Stimulated activated CD8-positive, alpha-beta memory T cell treated with anti-CD3 and anti-CD28 coated beads, Interleukin-12 subunit alpha, Interleukin-12 subunit beta, amount 100 ng/mL, for 1 hour (primary cell): ENCODE measurements at regions not wholly inside any gene's neighbourhood (a gene's known extent, or its start where the extent isn't known, plus 50 kb on each side); places are given as distances from the start of the nearest gene placed in this dataset.

Experiments used
- DNase-seq: peaks from one replicate; pipeline ENCODE4 v3.0.0-alpha.2; 2020; ENCODE audit warnings: low read depth

DNA sequence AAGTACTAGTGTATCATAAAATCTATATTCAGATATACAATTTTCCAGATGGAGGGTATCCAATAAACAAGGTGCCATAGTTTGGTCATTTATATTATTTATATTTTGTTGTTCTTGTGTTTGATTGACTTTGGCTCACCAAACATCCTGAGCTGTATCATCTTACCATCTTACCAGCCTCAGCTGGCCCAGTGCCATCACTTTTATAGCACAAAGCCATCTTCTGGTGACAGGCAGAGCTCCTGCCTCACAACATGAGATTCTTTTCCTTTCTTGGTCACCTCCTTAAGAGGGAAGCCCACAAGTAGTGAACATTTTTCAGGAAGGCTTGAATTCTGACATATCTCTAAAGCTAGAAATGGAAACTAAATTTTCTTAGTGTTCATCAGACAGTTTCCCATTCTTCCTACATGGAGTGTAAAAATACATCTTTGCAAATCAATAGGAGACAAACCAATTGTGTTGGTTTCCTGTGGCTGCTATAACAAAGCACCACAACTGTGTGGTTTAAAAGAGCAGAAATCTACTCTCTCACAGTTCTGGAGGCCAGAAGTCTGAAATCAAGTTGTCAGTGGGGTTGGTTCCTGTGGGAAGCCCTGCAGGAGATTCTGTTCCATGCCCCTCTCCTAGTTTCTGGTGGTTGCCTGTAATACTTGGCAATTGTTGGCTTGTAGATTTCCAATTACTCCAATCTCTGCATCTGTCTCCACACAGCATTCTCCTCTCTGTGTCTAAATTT lies 341.8 kb downstream of the MAN2A1 start:
- no peak for DNase-seq

DNA sequence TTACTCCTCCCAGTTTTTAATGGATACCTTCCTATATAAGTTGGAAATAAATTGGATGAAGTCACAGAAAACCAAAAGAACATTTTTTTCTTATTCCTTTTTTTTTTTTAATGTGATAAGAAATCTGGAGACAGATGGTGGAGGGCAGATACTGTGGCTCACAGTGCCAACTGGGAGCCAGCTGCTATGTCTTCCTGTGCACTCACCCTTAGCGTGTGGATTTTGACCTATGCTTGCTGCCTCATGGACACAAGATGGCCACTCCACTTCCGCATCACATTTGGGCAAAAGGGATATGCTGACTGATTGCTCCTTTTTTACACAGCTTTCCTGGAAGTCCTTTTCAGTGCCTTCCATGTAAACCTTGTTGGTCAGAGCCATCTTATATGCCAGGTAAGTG lies 342.6 kb downstream of the MAN2A1 start:
- DNase-seq = no peak

DNA sequence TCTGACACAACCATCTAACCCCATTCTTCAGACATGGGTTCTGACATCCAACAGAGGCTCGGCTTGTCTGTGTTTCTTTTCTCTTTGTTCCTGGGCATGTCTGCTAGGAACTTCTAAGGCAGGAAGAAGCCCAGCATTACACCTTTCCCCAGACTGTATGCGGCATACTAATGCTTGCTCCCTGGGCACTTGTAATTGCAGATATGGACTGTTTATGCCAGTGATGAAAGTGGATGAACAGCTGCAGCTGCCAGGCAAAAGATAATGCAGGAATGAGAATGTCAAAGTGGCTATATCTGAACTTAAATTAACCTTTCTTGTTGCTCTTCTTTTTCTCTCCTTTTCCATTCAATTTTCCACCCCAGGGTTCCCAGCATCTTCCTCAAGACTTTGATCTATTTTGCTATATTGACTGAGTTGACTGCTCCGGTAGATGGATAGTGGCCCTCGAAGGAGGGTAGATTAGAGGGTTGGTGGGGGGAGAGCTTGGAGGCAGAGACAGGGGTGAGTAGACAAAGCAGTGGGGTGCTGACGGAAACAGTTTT lies 344.4 kb downstream of the MAN2A1 start:
- DNase-seq = no peak

DNA sequence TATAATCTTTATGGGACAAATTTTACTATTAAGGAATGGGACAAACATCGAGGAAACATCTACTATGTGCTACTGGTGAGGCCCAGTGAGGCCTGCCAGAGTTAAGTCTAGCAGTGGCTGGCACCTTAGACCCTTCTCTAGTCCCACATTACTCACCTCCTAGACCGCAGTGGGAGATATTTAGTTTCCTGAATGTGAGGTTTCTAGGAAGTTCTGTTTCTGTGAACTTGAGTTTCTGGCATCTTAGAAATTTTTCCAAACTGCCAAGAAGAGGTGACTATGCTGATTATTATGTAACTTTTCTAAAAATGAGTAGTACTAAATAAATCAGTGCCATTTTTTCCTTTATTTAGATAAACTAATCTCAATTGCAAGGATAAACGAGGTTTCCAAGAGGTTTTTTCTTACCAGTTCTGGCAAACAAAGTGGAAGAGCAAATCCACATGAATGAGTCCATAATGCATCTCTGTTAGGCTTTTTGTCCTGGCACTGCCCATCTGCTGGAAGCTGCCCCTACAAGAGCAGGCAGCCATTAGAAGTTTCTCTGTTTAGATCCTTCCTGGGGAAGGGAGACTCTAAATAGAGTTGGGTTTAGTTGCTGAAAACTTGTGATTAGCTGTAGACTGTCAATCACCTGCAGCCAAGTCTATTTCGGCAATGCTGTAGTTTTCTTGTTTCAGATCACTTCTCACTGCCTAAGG lies 348.7 kb downstream of the MAN2A1 start:
- DNase-seq = no peak

DNA sequence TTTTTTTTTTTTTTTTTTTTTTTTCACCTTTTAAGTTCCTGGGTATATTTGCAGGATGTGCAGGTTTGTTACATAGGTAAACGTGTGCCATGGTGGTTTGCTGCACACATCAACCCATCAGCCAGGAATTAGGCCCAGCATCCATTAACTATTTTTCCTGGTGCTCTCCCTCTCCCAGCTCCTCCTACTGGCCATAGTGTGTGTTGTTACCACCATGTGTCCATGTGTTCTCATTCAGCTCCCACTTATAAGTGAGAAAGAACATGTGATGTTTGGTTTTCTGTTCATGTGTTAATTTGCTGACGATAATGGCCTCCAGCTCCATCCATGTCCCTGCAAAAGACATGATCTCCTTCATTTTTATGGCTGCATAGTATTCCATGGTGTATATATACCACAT lies 350.5 kb downstream of the MAN2A1 start:
- DNase-seq = no peak

DNA sequence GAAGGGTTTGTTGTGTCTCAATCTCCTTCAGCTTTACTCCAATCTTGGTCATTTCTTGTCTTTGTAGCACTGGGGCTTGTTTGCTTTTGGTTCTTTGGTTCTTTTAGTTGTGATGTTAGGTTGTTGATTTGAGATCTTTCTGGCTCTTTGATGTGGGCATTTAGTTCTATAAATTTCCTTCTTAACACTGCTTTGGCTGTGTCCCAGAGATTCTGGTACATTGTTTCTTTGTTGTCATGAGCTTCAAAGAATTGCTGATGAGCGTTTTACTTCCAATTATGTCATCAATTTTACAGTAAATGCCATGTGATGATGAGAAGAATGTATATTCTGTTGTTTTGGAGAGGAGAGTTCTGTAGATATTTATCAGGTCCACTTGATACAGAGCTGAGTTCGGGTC lies 353.3 kb downstream of the MAN2A1 start:
- no peak for DNase-seq

DNA sequence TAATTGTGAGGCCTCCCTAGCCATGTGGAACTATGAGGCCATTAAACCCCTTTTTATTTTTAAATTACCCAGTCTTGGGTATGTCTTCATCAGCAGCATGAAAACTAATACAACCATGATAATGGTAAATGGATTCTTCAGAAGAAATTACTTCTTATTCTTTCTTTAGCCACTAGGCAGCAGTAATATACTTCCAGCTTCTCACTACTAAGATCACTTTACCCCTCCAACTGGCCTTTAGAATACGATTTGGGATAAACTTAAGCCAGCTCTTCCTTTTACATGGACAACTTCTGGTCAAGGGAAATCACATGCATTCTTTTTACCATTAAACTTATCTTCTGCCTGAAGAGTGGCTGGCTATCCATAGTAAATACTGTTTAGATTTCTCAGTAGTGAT lies 355.4 kb downstream of the MAN2A1 start:
- DNase-seq = no peak

DNA sequence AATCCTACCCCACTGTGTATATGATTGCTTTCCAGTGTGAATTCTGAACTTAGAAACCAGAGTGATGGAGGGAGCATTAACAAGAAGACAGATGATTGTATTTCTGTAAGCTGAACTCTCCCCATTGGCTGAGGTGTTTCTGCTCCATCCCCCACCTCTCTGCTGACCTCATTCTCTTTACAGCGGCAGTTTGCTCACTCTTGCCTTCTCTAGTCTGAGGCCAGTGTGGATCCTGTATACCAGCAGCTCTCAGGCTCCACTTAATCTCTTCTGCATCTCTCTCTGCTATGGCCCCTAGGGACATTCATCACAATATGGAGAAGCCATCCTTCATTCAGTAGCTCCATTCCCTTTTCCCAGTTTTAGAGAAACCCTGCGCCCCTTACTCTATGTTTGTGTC lies 358.8 kb downstream of the MAN2A1 start:
- no peak for DNase-seq

DNA sequence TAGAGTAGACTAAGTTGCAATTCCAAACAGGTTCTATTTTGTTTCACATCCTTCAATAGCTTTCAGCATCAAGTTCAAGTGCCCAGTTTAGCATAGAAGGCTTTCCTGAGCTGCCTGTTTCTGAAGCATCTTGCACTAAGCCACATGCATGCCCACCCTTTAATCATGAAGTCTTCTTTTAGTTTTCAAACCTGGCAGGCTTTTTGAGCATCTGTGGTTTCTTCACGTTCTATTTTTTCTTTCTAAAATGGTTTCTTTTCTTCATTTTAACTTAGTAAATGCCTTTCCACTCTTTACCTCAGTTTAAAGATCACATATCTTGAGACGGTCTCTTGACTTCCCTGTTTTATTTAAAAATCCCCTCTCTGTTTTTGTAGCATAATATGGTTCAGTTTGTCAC lies 360.1 kb downstream of the MAN2A1 start:
- DNase-seq = no peak

DNA sequence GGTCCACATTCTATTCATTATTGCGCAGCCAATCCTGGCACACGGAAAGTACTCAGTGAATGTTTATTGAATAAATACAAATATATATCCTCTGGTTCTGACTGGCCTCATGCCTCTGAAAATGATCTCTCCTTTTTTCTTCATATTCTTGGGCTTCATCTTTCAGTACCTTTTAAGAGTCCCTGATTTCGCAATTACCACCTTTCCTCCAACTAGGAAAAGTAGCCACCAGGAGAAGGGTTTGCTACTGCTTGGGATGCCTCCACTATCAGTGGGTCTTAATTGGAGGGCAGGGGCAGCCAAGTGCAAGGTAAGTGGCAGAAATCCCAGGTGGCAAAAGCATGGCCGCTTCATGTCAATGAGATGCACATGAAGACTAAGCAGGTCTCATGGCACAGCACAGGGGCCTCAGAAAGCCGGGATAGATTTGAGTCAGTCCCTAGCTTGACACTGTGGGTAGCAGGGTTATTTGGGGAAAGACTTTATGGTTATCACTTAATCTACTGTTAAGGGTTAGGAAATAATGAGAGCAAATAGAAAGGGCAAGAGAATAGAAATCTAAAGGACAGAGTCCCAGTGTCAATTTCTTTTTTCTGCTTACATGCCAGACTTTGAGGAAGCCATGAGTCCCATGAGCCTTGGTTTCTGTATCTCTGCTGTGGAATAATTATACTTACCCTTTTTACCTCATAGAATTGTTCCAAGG lies 361.1 kb downstream of the MAN2A1 start:
- no peak for DNase-seq

DNA sequence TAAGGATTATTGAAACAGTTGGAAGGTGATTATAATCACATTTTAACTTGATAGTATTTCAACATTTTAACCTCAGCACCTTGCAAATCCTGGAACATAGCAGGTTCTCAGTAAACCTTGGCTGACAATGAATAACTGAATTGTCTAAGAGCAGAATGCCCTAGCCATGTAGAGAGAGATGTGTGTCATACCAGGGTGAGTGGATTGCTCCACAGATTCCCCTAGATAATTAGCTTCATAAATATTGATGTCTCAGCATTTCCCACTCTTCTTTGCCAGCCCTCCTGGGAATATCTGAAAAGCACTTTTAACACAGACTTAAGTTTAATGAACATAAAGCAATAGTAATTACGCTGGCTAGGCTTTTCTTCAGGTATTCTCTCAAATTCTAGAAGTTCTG lies 363.5 kb downstream of the MAN2A1 start:
- DNase-seq = no peak

DNA sequence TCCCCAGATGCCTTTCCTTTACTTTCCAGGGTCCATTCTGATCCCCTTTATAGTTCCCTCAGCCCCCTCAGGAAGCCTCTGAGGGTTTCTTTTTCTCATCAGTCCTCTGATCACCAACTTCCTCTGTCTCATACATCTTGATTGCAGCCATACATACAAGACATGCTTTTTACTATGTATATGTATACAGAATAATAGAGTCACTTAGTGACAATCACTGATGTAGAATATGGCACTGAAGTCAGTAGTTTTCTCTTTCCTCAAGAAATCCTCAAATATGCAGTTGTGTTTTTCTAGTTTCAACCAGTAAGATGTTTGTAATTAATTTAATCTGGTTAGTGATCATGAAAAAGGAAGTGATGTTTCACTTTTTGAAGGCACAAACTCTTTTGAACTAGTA lies 364.1 kb downstream of the MAN2A1 start:
- no peak for DNase-seq

DNA sequence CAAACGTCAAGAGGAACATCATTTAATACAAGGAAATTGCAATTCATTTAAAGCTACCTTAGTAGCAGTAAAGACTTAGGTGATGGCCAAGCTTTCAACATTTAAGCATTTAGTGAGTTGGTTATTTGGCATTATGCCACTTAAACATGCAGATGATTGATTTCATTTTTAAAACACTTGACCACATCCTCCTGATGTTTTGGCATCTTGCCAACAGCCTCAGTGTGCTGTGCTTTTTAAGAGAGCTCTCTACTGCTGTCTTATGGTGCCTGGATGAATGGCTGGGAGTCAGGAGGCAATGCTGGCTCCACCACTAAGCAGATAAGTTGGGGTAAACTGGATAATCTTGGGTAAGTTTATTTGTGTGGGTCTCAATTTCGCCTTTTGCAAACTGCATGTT lies 364.5 kb downstream of the MAN2A1 start:
- peak; percentile 53 for DNase-seq

DNA sequence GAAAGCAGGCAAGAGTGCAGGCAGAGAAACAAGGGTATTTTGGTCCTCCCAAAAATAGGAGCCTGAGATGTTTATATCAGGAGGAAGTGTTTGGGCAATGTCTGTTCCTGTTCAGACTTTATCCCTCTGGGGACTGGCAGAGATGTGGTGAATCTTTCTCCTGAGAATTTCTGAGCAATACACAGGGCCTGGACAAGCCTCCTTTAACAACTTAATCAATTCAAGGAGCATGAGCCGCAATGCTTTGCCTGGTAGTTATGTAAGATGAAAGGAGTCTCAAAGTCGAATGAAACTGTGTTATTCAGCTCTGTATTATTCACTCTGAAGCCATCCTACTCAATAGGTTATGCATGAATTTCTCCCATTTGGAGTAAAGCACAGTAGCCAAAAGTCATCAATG lies 365.6 kb downstream of the MAN2A1 start:
- DNase-seq = no peak

DNA sequence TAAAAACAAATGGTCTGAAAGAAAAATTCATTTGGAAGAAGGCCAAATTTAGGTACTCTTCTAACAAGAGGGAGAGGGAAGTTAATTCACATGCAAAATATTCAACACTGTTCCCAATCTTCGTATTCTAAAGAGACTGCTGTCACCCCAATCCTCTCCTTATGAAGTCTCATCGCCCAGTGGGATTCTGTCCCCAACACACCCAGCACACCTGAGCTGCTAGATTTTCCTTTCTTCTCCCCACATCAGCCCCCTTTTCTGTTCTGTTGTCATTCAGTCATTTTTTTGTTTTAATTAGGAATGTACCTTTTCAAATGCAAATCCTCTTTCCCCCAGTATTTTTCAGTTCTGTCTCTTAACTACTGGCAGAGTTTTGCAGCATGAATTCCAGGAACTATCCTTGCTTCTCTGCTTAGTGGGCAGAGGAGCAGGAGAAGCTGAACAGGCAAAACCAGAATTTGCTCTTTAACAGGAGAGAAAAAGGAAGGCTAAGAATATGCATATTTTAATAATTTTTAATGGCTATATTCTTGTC lies 366.9 kb downstream of the MAN2A1 start:
- DNase-seq = no peak

DNA sequence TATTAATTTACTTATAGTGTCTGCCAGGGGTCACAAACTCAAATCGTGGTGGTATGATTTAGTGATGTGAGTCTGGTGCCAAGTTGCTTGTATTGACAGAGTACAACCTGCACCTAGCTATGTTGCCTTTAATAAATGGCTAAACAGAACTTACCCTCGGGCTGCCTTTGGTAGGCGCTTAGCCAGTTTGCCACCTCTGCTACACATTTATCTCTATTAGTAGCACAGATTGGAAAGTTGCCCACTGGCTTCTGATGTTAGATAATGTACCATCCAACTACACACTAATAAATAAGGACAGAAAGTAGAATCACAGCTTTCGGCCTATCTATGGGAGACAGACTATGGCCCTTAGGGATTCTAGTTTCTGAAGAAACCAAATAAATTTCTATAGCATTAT lies 368.4 kb downstream of the MAN2A1 start:
- no peak for DNase-seq

DNA sequence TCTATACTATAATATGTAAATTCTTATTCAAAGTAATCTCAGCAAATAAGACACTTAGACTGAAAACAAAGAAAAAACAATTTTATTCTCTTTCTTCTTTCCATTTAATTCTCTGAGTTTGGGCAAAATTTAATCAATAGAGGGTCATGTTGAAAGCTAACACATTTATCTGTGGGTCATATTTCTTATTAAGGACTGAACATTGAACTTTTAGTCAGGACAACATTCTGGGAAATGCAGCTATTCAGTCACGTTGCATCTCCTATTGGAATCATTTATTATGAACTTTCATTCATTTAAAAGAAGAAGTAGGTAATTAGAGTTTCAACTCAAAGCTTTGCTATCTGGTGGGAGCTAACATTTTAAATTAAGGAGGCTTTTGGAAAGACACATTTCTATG lies 372.5 kb downstream of the MAN2A1 start:
- DNase-seq = no peak

DNA sequence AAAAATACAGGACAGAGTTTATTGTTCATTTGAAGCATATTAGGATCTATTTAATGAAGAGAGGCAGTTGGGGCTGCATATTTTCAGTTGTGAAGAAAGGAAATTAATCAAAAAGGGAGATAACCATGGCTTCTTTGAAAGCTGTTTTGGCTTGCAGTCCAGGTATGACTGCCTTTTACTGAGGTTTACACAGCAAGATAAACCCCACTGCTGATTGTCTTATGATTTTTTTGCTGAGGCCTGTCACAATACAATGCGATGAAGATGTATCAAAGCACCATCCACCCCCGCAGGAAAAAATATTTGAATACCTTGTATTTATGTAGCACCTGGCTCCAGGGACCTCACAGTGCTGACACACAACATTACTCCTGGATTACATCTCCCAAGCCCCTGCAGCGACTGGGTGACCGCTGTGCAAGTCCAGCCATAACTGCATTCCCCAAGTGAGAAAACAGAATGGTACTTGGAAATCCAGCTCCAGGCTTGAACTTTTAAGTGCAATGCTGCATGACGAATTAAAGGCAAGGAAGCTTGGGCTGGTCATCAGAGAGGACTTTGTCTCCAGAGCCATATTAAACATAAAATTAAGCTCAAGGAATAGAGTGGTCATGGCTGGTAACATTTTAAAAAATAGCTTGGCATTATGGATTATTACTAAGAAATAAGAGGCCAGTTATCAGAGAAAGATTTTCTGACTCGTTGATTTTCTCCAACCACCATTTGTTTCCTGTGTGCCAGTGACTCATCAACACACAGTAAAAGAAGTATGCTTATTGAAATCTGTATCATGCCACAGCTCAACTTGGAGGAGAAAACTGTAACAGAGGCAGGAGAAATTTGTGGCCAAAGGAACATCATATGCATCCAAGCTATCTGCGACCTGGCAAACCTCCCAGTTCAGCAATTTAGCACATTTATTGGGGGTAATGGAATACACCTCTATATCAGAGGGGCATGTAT lies 374.2 kb downstream of the MAN2A1 start:
- no peak for DNase-seq

DNA sequence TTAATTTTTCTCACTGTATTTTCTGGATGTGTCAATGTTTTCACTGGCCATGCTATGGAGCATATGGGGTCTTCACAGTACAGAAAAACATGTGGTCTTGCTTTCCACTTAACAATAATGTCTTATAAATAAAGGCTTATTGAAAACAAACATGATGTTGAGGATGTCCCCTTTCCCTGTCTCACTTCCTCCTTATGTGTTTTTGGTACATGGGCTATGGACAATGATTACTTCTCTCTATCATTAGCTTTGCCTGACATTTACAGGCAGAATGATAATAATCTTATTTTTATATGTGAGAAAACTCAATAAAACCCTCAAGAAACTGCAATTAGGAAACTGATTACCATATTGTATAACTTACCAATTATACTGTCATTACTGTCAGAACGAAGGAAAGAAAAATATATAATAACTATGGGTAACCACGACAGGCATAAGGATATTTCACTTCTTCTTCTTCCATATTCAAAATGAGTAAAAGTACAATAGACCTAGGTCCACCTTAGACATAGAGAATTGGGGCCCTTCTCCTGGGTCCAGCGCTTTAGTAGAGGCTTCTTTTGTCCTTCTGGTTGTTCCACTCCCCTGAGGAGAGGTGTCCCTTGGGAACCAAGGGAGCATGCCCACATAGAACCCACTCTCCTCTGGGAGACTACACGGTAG lies 375.0 kb downstream of the MAN2A1 start:
- no peak for DNase-seq

DNA sequence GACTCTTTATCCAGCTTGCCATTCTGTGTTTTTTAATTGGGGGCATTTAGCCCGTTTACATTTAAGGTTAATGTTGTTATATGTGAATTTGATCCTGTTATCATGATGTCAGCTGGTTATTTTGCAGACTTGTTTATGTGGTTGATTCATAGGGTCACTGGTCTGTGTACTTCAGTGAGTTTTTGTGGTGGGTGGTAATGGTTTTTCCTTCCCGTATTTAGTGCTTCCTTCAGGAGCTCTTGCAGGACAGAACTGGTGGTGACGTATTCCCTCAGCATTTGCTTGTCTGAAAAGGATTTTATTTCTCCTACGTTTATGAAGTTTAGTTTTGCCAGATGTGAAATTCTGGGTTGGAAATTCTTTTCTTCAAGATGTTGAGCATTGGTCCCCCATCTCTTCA lies 381.1 kb downstream of the MAN2A1 start:
- DNase-seq = no peak

DNA sequence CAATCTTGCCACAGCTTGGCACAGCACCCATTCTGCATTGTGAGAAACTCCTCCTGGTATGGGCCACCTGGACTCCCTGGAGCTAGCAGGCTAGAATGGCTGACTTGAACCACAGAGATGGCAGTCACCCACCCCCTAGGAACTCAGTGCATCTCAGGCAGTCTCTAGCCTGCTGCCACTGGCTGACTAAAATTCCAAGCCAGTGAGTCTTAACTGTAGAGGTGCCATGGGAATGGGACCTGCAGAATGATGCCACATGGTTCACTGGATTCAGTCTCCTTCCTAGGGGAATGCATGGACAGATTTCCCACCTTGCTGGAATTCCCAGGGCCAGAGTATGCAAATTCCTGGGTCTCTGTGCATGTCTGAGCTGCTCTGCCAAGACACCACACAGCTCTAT lies 382.9 kb downstream of the MAN2A1 start:
- no peak for DNase-seq
